OCI-LY3 (cell line): ENCODE measurements at regions not wholly inside any gene's neighbourhood (a gene's known extent, or its start where the extent isn't known, plus 50 kb on each side); places are given as distances from the start of the nearest gene placed in this dataset.

ENCODE experiments used
- CTCF ChIP-seq: fragments of 200-600, 300-600 bp; sonication (generic); IDR thresholded peaks from 2 replicates; pipeline ENCODE4 v1.5.1; 2014; ENCODE audit warnings: antibody characterized with exemption, low read length, low read depth
- EZH2phosphoT487 ChIP-seq: fragments of 200-600 bp; shearing (Covaris generic); IDR thresholded peaks from 2 replicates; pipeline ENCODE4 v1.6.1; 2018; ENCODE audit warnings: antibody characterized with exemption, mixed run types, low read depth

- no peak for TF ChIP-seq CTCF
- no peak for TF ChIP-seq EZH2phosphoT487
These were observed 696.9 kb downstream of the DNAJB9 start for GRCh38 chr7:109266610-109267009.
